Heart left ventricle (tissue), 16 donors: ENCODE measurements at regions not wholly inside any gene's neighbourhood (a gene's known extent, or its start where the extent isn't known, plus 50 kb on each side); places are given as distances from the start of the nearest gene placed in this dataset.
"Not testable (repeated sequence)": the region's sequence is repeated elsewhere in the genome, so short reads cannot be mapped to it uniquely, and the experiment has no call there.

Experiments
- ATAC-seq, 4 donors: fragments of 200-7000 bp; cut with Tn5 transposase; one replicate each; pipeline ENCODE4 v1.9.1; 2020 to 2022; ENCODE audit warnings: moderate library complexity in 4 of 4, mild to moderate bottlenecking in 3 of 4, moderate number of reproducible peaks in 1 of 4
- DNase-seq, 5 donors: peaks; one replicate each; pipeline ENCODE4 v3.0.0-alpha.2; 2020
- H3K27ac ChIP-seq, 12 donors: fragments of 200-600 bp; sonication (generic) in 4 of 12; one replicate each; pipeline versions ENCODE4 v1.5.0 to v1.8.0; 2016 to 2022; ENCODE audit warnings: mild to moderate bottlenecking in 2 of 12
- H3K27me3 ChIP-seq, 9 donors: fragments of 200-600 bp; sonication (generic) in 2 of 9; one replicate each; pipeline versions ENCODE4 v1.5.1 to v1.8.0; 2016 to 2022; ENCODE audit warnings: mild to moderate bottlenecking in 3 of 9
- H3K36me3 ChIP-seq, 9 donors: fragments of 200-600 bp; sonication (generic) in 2 of 9; one replicate each; pipeline versions ENCODE4 v1.5.0 to v1.8.0; 2018 to 2022; ENCODE audit warnings: mild to moderate bottlenecking in 2 of 9
- H3K4me1 ChIP-seq, 12 donors: fragments of 200-600 bp; sonication (generic) in 4 of 12; one replicate each; pipeline versions ENCODE4 v1.5.0 to v1.8.0; 2016 to 2022; ENCODE audit warnings: mild to moderate bottlenecking in 3 of 12
- H3K4me3 ChIP-seq, 12 donors: fragments of 200-600 bp; sonication (generic) in 4 of 12; one replicate each; pipeline versions ENCODE4 v1.5.0 to v1.8.0; 2017 to 2022; ENCODE audit warnings: mild to moderate bottlenecking in 9 of 12, moderate library complexity in 4 of 12
- H3K9me3 ChIP-seq, 12 donors: fragments of 200-600 bp; sonication (generic) in 4 of 12; one replicate each; pipeline versions ENCODE4 v1.5.0 to v1.8.0; 2016 to 2022; ENCODE audit warnings: mild to moderate bottlenecking in 1 of 12
- POLR2A ChIP-seq, 2 donors: fragments of 450-650 bp; IDR thresholded peaks; one replicate each; pipeline ENCODE4 v1.6.1; 2017; ENCODE audit warnings: antibody characterized with exemption in 2 of 2, mild to moderate bottlenecking in 2 of 2, moderate library complexity in 2 of 2
- WGBS, 4 donors: extraction: QIAGEN DNeasy Blood & Tissue Kit in 2 of 4; methylation state at CpG; one replicate each; pipeline versions ENCODE4 v1.1.5 to v1.1.7; 2013 to 2018; 5-methylcytosine and 5-hydroxymethylcytosine counted together
- intact Hi-C, 10 donors: fragments of 100-400 bp; cut with DNase I; formaldehyde crosslinking; loops; one replicate each; pipeline versions ENCODE4 v1.11.1 to v1.14.2; 2022
- microRNA counts, 2 donors: library from miRNA; unstranded; fragments of <30 nt; microRNA quantifications; one replicate each; lab custom pipeline; 2016
- microRNA-seq, 4 donors: library from miRNA; unstranded; fragments of <30 nt; microRNA quantifications; one replicate each; pipeline versions ENCODE4 to v1.2.0, GENCODE V29; 2017 to 2020
- TF ChIP-seq, protein P1 (sequence below), 12 donors: fragments of 200-600 bp; sonication (generic) in 4 of 12; IDR thresholded peaks; one replicate each; pipeline versions ENCODE4 v1.5.0 to v1.8.0; 2018 to 2022; ENCODE audit warnings: antibody characterized with exemption in 12 of 12, mild to moderate bottlenecking in 5 of 12
- donor health status: ischemic (EF 13 %, LVEDD 7.1; RV severe dilation, severe dysfunction).
- donor health status: healthy with polysubstance abuse.
- donor health status: DM: no; HTN: yes; CAD: no.
- donor health status: DM: no; HTN: no; CAD: no.
- donor health status: ischemic (EF 25% LVEDD 6.9; RV normal size, moderate dysfunction).
- donor health status: ischemic (EF 25% LVEDD 5.7; RV mildly dilated, moderate dysfunction).
- donor health status: healthy.
- donor health status: DM: yes; HTN: yes; CAD: no.
- donor health status: ischemic (EF 35%, LVEDD 5.7; RV mildly dilated, moderate dysfunction).
- donor health status: nonischemic (EF 11% LVEDD 7.7; RV severe dilation, severe dysfunction).
- donor health status: DM: yes; HTN: yes; CAD: no.
- donor health status: PGD.
- donor health status: ischemic (EF 29% LVEDD 5.4; RV normal size, mild dysfunction).
- donor health status: nonischemic (EF 23%, LVEDD 6.1; RV moderate dilation, normal function).

DNA sequence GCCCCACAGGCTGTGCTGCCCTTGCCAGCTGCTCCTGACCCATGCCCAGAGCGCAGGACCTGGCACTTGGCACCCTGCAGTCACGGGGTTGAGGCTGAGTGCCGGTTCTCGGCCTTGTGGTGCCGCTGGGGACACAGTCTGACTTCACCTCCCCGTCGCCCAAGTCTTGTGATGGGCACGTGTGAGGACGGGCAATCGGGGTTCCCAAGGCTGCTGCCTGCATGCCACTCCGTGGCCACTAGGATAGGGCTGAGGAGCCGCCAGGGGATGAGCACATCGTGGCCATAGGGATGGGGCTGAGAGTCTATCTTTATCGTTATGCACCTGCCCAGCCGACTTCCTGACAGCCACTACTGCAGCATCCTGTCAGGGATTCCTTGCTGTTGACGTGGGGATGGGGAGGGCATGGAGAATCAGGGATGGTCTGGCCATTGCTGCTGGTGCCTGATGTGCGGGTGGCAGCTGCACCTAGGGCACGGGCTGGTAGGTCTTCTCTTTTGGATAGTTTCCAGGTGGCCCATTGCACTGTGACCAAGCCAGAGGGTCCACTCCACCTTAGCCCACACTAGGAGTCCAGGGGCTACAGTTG lies 243.5 kb downstream of the FOXD4L6 start:
- H3K36me3 ChIP-seq, H3K27me3 ChIP-seq, H3K4me3 ChIP-seq, intact Hi-C loops, H3K27ac ChIP-seq, H3K4me1 ChIP-seq: not testable (repeated sequence)
- ATAC-seq = peak in 1 of 4 donors; percentile 48
- 80 to 86% (median 81%) methylated on average over 18 of the region's 18 CpGs for WGBS, 4 donors
- peak in 2 of 5 donors; percentile 19 to 60 for DNase-seq
- peaks cover 3 to 100% (median 96%) of the 10 kb centered on the region in 12 donors for H3K9me3 ChIP-seq

DNA sequence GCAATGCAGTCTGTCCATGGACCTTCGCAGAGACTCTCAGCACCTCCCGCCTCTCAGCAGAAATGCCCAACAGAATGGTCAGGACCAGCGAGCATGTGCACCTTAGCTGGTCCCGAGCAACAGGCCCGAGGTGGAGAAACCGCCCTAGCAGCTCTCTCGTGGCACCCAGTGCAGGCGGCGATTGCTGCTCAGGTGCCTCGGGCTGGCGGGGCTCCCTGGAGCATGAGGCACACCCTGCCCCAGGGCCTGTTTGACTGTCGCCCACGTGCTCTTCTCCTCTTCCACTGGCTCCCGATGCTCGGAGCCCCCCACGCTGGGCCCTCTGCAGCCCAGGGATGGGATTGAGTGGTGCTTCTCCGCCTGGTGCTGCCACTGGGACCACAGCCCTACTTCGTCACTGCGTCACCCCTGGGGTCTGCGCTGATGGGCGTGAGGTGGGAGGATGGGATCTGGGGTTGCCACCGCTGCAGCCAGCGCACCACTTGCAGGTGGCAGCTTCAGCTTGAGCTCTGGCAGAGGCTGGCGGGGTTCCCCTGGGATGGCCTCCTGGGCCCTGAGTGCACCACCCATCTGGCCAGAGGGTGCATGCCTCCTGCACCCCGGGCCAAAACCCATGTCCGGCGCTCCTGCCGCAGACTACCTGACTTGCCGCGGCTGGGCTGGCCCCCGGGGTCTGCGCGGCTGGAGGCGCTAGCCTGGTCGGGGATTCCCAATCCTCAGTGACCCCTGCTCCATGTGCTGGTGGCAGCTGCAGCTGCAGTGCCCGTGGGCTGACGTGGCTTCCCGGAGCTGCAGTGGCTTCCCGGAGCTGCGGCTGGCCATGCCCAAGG lies 244.2 kb downstream of the FOXD4L6 start:
- peak in 2 of 5 donors; percentile 7 to 60 for DNase-seq
- intact Hi-C loops = no loop called here
- WGBS, 4 donors = 91 to 93% (median 92%) methylated on average over 38 to 40 of the region's 40 CpGs
- peaks cover 0 to 100% (median 96%) of the 10 kb centered on the region in 12 donors for H3K9me3 ChIP-seq
- H3K36me3 ChIP-seq = no peaks in the 10 kb centered on the region
- no peaks in the 10 kb centered on the region for H3K27me3 ChIP-seq
- H3K27ac ChIP-seq = no peak overlapping the region
- no peak overlapping the region for H3K4me3 ChIP-seq
- ATAC-seq = peak in 2 of 4 donors; percentile 48 to 51
- no peak for TF ChIP-seq POLR2A (IDR thresholded peaks at IDR 0.05)
- TF ChIP-seq, protein P1, sequence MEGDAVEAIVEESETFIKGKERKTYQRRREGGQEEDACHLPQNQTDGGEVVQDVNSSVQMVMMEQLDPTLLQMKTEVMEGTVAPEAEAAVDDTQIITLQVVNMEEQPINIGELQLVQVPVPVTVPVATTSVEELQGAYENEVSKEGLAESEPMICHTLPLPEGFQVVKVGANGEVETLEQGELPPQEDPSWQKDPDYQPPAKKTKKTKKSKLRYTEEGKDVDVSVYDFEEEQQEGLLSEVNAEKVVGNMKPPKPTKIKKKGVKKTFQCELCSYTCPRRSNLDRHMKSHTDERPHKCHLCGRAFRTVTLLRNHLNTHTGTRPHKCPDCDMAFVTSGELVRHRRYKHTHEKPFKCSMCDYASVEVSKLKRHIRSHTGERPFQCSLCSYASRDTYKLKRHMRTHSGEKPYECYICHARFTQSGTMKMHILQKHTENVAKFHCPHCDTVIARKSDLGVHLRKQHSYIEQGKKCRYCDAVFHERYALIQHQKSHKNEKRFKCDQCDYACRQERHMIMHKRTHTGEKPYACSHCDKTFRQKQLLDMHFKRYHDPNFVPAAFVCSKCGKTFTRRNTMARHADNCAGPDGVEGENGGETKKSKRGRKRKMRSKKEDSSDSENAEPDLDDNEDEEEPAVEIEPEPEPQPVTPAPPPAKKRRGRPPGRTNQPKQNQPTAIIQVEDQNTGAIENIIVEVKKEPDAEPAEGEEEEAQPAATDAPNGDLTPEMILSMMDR (IDR thresholded peaks at IDR 0.05) = no peak
- no peaks in the 10 kb centered on the region for H3K4me1 ChIP-seq

DNA sequence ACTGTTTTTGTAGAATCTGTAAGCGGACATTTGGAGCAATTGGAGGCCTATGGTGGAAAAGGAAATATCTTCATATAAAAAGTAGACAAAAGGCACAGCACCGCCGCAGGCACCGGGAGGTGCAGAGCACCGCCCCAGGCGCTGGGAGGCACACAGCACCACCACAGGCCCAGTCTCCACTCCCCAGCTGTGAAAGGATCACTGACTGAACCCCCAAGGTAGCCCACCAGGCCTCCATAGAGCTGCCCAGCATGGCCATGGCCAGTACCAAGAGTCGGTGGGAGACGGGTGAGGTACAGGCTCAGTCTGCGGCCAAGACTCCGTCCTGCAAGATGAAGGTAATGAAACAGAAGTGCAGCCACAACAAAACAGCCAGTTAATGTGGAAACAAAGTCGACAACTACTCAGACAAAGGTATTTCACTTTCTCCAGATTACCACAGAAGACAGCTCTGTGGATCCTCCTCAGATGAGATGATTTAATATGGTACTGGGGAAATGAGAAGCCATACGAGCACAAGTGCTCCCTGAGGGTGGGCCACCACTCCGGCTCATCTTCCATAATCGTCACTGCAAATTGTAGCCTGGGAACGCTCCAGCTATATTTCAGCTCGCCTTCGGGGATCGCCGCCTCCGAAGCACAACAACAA lies 244.9 kb downstream of the FOXD4L6 start:
- DNase-seq = peak in 2 of 5 donors; percentile 22 to 37
- H3K4me3 ChIP-seq, H3K4me1 ChIP-seq, H3K27me3 ChIP-seq, H3K27ac ChIP-seq, intact Hi-C loops, H3K36me3 ChIP-seq: not testable (repeated sequence)
- peaks cover 0 to 100% (median 91%) of the 10 kb centered on the region in 12 donors for H3K9me3 ChIP-seq
- WGBS, 4 donors = 90 to 93% (median 92%) methylated on average over 20 of the region's 20 CpGs
- peak in 1 of 4 donors; percentile 37 for ATAC-seq

DNA sequence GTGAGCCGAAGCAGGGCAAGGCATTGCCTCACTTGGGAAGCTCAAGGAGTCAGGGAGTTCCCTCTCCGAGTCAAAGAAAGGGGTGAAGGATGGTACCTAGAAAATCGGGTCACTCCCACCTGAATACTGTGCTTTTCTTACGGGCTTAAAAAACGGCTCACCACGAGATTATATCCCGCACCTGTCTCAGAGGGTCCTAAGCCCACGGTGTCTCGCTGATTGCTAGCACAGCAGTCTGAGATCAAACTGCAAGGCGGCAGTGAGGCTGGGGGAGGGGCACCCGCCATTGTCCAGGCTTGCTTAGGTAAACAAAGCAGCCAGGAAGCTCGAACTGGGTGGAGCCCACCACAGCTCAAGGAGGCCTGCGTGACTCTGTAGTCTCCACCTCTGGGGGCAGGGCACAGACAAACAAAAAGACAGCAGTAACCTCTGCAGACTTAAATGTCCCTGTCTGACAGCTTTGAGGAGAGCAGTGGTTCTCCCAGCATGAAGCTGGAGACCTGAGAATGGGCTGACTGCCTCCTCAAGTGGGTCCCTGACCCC lies 254.7 kb downstream of the FOXD4L6 start:
- H3K27me3 ChIP-seq, H3K27ac ChIP-seq, H3K4me3 ChIP-seq, H3K36me3 ChIP-seq, H3K4me1 ChIP-seq, intact Hi-C loops, ATAC-seq: not testable (repeated sequence)
- peak in 1 of 5 donors; percentile 15 for DNase-seq
- peaks cover 4 to 82% (median 54%) of the 10 kb centered on the region in 12 donors for H3K9me3 ChIP-seq
- WGBS, 4 donors = 79 to 83% (median 80%) methylated on average over 13 of the region's 13 CpGs

DNA sequence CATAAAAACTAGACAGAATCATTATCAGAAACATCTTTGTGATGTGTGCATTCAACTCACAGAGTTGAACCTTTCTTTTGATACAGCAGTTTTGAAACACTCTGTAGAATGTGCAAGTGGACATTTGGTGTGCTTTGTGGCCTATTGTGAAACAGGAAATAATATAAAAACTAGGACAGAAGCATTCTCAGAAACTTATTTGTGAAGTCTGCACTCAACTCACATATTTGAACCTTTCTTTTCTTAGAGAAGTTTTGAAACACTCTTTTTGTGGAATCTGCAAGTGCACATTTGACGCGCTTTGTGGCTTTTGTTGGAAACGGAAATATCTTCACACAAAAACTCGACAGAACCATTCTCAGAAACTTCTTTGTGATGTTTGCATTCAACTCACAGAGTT lies 260.0 kb downstream of the FOXD4L6 start:
- peaks cover 4 to 62% (median 55%) of the 10 kb centered on the region in 12 donors for H3K9me3 ChIP-seq
- ATAC-seq, H3K4me3 ChIP-seq, H3K27me3 ChIP-seq, H3K27ac ChIP-seq, H3K4me1 ChIP-seq, H3K36me3 ChIP-seq, intact Hi-C loops, DNase-seq: not testable (repeated sequence)
- 71 to 88% (median 80%) methylated on average over 4 of the region's 4 CpGs for WGBS, 4 donors

MicroRNAs encoded in the stretch of these regions (microRNA counts, 767-probe panel; counts per million panel counts)
- 71.6 to 1,728 counts per million in 2 donors for microRNA hsa-miR-1299 (lab: Ali Mortazavi, UCI)

Small RNA genes lying in the stretch of these regions (microRNA-seq; reads per million reads assigned to microRNA genes)
- 0 reads per million in 4 donors for gene MIR1299
